ENCODE measurements at regions not wholly inside any gene's neighbourhood (a gene's known extent, or its start where the extent isn't known, plus 50 kb on each side); places are given as distances from the start of the nearest gene placed in this dataset.

- TF ChIP-seq CHCHD3 (CRISPR knock-in tag; IDR thresholded peaks at IDR 0.05) = no peak
These were observed 103.2 kb downstream of the LRATD1 start (continued) for GRCh38 chr2:14735696-14736095.

GRCh38 chr2:14737201-14737600, 104.7 kb downstream of the LRATD1 start:
- WGBS (ENCODE audit: insufficient coverage, low coverage, missing lambda C conversion rate) = 0% methylated on average over 1 of the region's 1 CpG
- in situ Hi-C loops (cut with MboI) = no loop called here
- POLR2A ChIA-PET = no interaction called here

GRCh38 chr2:14743861-14744260, 111.3 kb downstream of the LRATD1 start:
- intact Hi-C loops (cut with micrococcal nuclease) = no loop called here
- no peak overlapping the region for H3K9ac ChIP-seq (ENCODE audit: insufficient read depth in 1 of 2, low read depth in 2 of 2, low read length in 2 of 2)
- no peak overlapping the region for H3K27ac ChIP-seq (ENCODE audit: extremely low read depth, low read depth, low read length)
- ATAC-seq (no peak), DNase-seq (ENCODE audit: extremely low read depth in 1 of 4, low spot score in 3 of 4) (no peak), FAIRE-seq (no peak)
- H3K9me3 ChIP-seq (replicated peaks; ENCODE audit: control insufficient read depth, insufficient read depth, low read depth, low read length) = peaks cover 9% of the 10 kb centered on the region; the same call in 1 of the 2 replicates
- H4K20me1 ChIP-seq (replicated peaks; ENCODE audit: control insufficient read depth, insufficient read depth, low read length) = no peaks in the 10 kb centered on the region
- no peaks in the 10 kb centered on the region for H3K27me3 ChIP-seq (ENCODE audit: control insufficient read depth in 2 of 2, insufficient read depth in 2 of 2, low read length in 2 of 2)
- no peaks in the 10 kb centered on the region for H3K4me1 ChIP-seq (replicated peaks in 1 of 2; ENCODE audit: control insufficient read depth in 2 of 2, insufficient read depth in 2 of 2, low read length in 2 of 2)
- no TSS peak for BruUV-seq (replicated peaks)
- POLR2A ChIA-PET = no interaction called here
- in situ Hi-C loops (cut with MboI) = no loop called here
- WGBS (ENCODE audit: insufficient coverage, low coverage, missing lambda C conversion rate) = 10% methylated on average over 1 of the region's 1 CpG
- no peaks in the 10 kb centered on the region for H3K9me1 ChIP-seq (ENCODE audit: control insufficient read depth, insufficient read depth, low read length)
- no peak overlapping the region for H3K4me3 ChIP-seq
- H3K36me3 ChIP-seq (ENCODE audit: control insufficient read depth, insufficient read depth, low read length) = no peaks in the 10 kb centered on the region
- H3K79me2 ChIP-seq (ENCODE audit: control insufficient read depth, insufficient read depth, low read length) = no peaks in the 10 kb centered on the region
- no peak overlapping the region for H3K4me2 ChIP-seq (ENCODE audit: insufficient read depth, low read length)
- CTCF ChIA-PET (ENCODE audit: low intra/inter-chr PET ratio) = no interaction called here
- no peak overlapping the region for H2AFZ ChIP-seq (ENCODE audit: low read depth, low read length)
- no peak for TF ChIP-seq CUX1 (CRISPR knock-in tag; IDR thresholded peaks at IDR 0.05)
- no peak for TF ChIP-seq ZNF778 (CRISPR knock-in tag; IDR thresholded peaks at IDR 0.05)
- TF ChIP-seq ILK (tag; IDR thresholded peaks at IDR 0.05; ENCODE audit: borderline replicate concordance, low read depth) = no peak
- no peak for TF ChIP-seq PYGO2 (tag; IDR thresholded peaks at IDR 0.05)
- no peak for TF ChIP-seq ZBTB1 (CRISPR knock-in tag; IDR thresholded peaks at IDR 0.05; ENCODE audit: borderline replicate concordance, low read depth)
- TF ChIP-seq PTTG1 (tag; IDR thresholded peaks at IDR 0.05; ENCODE audit: low read depth) = no peak
- no peak for TF ChIP-seq ZNF282 (CRISPR knock-in tag; IDR thresholded peaks at IDR 0.05)

More at GRCh38 chr2:14737201-14737600, 104.7 kb downstream of the LRATD1 start:
- CTCF ChIA-PET (ENCODE audit: low intra/inter-chr PET ratio) = no interaction called here
- H3K27me3 ChIP-seq (ENCODE audit: control insufficient read depth in 2 of 2, insufficient read depth in 2 of 2, low read length in 2 of 2) = no peaks in the 10 kb centered on the region
- H3K79me2 ChIP-seq (ENCODE audit: control insufficient read depth, insufficient read depth, low read length) = no peaks in the 10 kb centered on the region
- ATAC-seq (no peak), FAIRE-seq (no peak), DNase-seq (ENCODE audit: extremely low read depth in 1 of 4, low spot score in 3 of 4) (no peak)
- H2AFZ ChIP-seq (ENCODE audit: low read depth, low read length) = no peak overlapping the region
- TF ChIP-seq PPARD (CRISPR knock-in tag; IDR thresholded peaks at IDR 0.05) (no peak), KAT2B (IDR thresholded peaks at IDR 0.05; ENCODE audit: low read depth, low read length) (no peak), ZNF224 (CRISPR knock-in tag; IDR thresholded peaks at IDR 0.05) (no peak), RBM15 (IDR thresholded peaks at IDR 0.05; ENCODE audit: insufficient read depth, low read length) (no peak), MAZ (CRISPR knock-in tag; conservative IDR thresholded peaks at IDR 0.05 in 1 of 2, IDR thresholded peaks at IDR 0.05 in 1 of 2) (no peak), SMAD1 (IDR thresholded peaks at IDR 0.05; ENCODE audit: low read depth, low read length, partially characterized antibody) (no peak)
- no peaks in the 10 kb centered on the region for H3K9me1 ChIP-seq (ENCODE audit: control insufficient read depth, insufficient read depth, low read length)
- H3K4me1 ChIP-seq (replicated peaks in 1 of 2; ENCODE audit: control insufficient read depth in 2 of 2, insufficient read depth in 2 of 2, low read length in 2 of 2) = no peaks in the 10 kb centered on the region
- no peak overlapping the region for H3K4me2 ChIP-seq (ENCODE audit: insufficient read depth, low read length)
- no peaks in the 10 kb centered on the region for H3K36me3 ChIP-seq (ENCODE audit: control insufficient read depth, insufficient read depth, low read length)
- no peaks in the 10 kb centered on the region; the same call in 1 of the 2 replicates for H3K9me3 ChIP-seq (replicated peaks; ENCODE audit: control insufficient read depth, insufficient read depth, low read depth, low read length)
- no TSS peak for BruUV-seq (replicated peaks)
- no peak overlapping the region for H3K4me3 ChIP-seq
- no peaks in the 10 kb centered on the region for H4K20me1 ChIP-seq (replicated peaks; ENCODE audit: control insufficient read depth, insufficient read depth, low read length)
- H3K27ac ChIP-seq (ENCODE audit: extremely low read depth, low read depth, low read length) = no peak overlapping the region
- no peak overlapping the region for H3K9ac ChIP-seq (ENCODE audit: insufficient read depth in 1 of 2, low read depth in 2 of 2, low read length in 2 of 2)
- intact Hi-C loops (cut with micrococcal nuclease) = no loop called here

Data from K562 (cell line).